SK-N-SH treated with all-trans-retinoic acid at 6 μM for 48 hours (cell line): ENCODE measurements at regions not wholly inside any gene's neighbourhood (a gene's known extent, or its start where the extent isn't known, plus 50 kb on each side); places are given as distances from the start of the nearest gene placed in this dataset.

Source experiments
- ARNTL ChIP-seq: fragments of 450-650 bp; formaldehyde crosslinking; IDR thresholded peaks from 2 replicates; pipeline ENCODE4 v1.5.0; 2020; ENCODE audit warnings: low read depth, mild to moderate bottlenecking, moderate library complexity, borderline replicate concordance
- BACH2 ChIP-seq: fragments of 250-450 bp; sonication (Bioruptor Pico); IDR thresholded peaks from 2 replicates; pipeline ENCODE4 v1.9.0; 2021; ENCODE audit warnings: mild to moderate bottlenecking, borderline replicate concordance
- GLIS3 ChIP-seq: fragments of 250-450 bp; sonication (Bioruptor Pico); IDR thresholded peaks from 2 replicates; pipeline ENCODE4 v1.5.0; 2020; ENCODE audit warnings: mild to moderate bottlenecking, moderate library complexity
- ISL1 ChIP-seq: fragments of 250-450 bp; sonication (Bioruptor Pico); IDR thresholded peaks from 2 replicates; pipeline ENCODE4 v2.1.2; 2022; ENCODE audit warnings: mild to moderate bottlenecking, moderate library complexity
- PATZ1 ChIP-seq: fragments of 250-450 bp; sonication (Bioruptor Pico); IDR thresholded peaks from 2 replicates; pipeline ENCODE4 v1.8.0; 2020; ENCODE audit warnings: mild to moderate bottlenecking, moderate library complexity, borderline replicate concordance
- RARB ChIP-seq: fragments of 250-450 bp; sonication (Bioruptor Pico); IDR thresholded peaks from 2 replicates; pipeline ENCODE4 v1.8.0; 2021; ENCODE audit warnings: mild to moderate bottlenecking, moderate library complexity
- SNAI2 ChIP-seq: fragments of 250-450 bp; sonication (Bioruptor Pico); IDR thresholded peaks from 2 replicates; pipeline ENCODE4 v1.5.0; 2020; ENCODE audit warnings: mild to moderate bottlenecking, moderate library complexity
- ZFP3 ChIP-seq: fragments of 250-450 bp; sonication (Bioruptor Pico); IDR thresholded peaks from 2 replicates; pipeline ENCODE4 v1.5.0; 2020; ENCODE audit warnings: mild to moderate bottlenecking, moderate library complexity
- ZNF8 ChIP-seq: fragments of 450-650 bp; formaldehyde crosslinking; IDR thresholded peaks from 2 replicates; pipeline ENCODE4 v1.5.0; 2020; ENCODE audit warnings: mild to moderate bottlenecking, moderate library complexity

GRCh38 chr13:23512762-23513395, 57.3 kb upstream of the TNFRSF19 start:
- no peak for TF ChIP-seq GLIS3 (CRISPR knock-in tag)
- no peak for TF ChIP-seq PATZ1
- no peak for TF ChIP-seq ZNF8
- TF ChIP-seq RARB (CRISPR knock-in tag), result no peak
- no peak for TF ChIP-seq BACH2 (CRISPR knock-in tag)
- TF ChIP-seq ARNTL (CRISPR knock-in tag), result no peak
- TF ChIP-seq ISL1 (CRISPR knock-in tag), result no peak
- no peak for TF ChIP-seq ZFP3
- TF ChIP-seq SNAI2, result no peak
